Right atrium auricular region (tissue), 2 donors: ENCODE measurements at regions not wholly inside any gene's neighbourhood (a gene's known extent, or its start where the extent isn't known, plus 50 kb on each side); places are given as distances from the start of the nearest gene placed in this dataset.
"Not testable (repeated sequence)": the region's sequence is repeated elsewhere in the genome, so short reads cannot be mapped to it uniquely, and the experiment has no call there.

Experiments used
- DNase-seq: peaks from one replicate; pipeline ENCODE4 v3.0.0-alpha.2; 2019; ENCODE audit warnings: low spot score
- H3K27ac ChIP-seq, 2 donors: fragments of 200-600 bp; sonication (generic); 1 replicate in 1 of 2; 2 replicates in 1 of 2; pipeline ENCODE4 v1.5.1; 2016 to 2019
- H3K27me3 ChIP-seq, 2 donors: fragments of 200-600 bp; sonication (generic); one replicate each; pipeline versions ENCODE4 v1.5.1 to v1.6.0; 2017 to 2019
- H3K36me3 ChIP-seq: fragments of 200-600 bp; sonication (generic); one replicate; pipeline ENCODE4 v1.5.1; 2016
- H3K4me1 ChIP-seq, 2 donors: fragments of 200-600 bp; sonication (generic); one replicate each; pipeline versions ENCODE4 v1.5.1 to v1.6.0; 2017 to 2019
- H3K4me3 ChIP-seq, 2 donors: fragments of 200-600 bp; sonication (generic); 1 replicate in 1 of 2; 2 replicates in 1 of 2; pipeline ENCODE4 v1.5.1; 2017 to 2019; ENCODE audit warnings: mild to moderate bottlenecking in 1 of 2, moderate library complexity in 1 of 2
- H3K9me3 ChIP-seq, 2 donors: fragments of 200-600 bp; sonication (generic); one replicate each; pipeline ENCODE4 v1.5.1; 2019
- CTCF ChIP-seq, 2 donors: fragments of 200-600 bp; sonication (generic); IDR thresholded peaks; one replicate each; pipeline ENCODE4 v1.5.1; 2019; ENCODE audit warnings: antibody characterized with exemption in 2 of 2

- Histone ChIP-seq H3K27me3 (no peaks in the 10 kb centered on the region), H3K27ac (no peak overlapping the region), H3K36me3 (no peaks in the 10 kb centered on the region), H3K9me3 (no peaks in the 10 kb centered on the region), H3K4me1 (no peaks in the 10 kb centered on the region), H3K4me3 (no peak overlapping the region)
- DNase-seq, result no peak
- TF ChIP-seq CTCF (IDR thresholded peaks at IDR 0.05), result no peak
Observed at GRCh38 chr7:7018290-7018689, 164.1 kb upstream of the C1GALT1 start.

GRCh38 chr7:7032221-7032620, 150.1 kb upstream of the C1GALT1 start:
- H3K27me3 ChIP-seq, result no peaks in the 10 kb centered on the region
- H3K4me1 ChIP-seq, result no peaks in the 10 kb centered on the region
- no peaks in the 10 kb centered on the region for H3K9me3 ChIP-seq
- H3K4me3 ChIP-seq, result no peak overlapping the region
- H3K36me3 ChIP-seq, result no peaks in the 10 kb centered on the region
- no peak for TF ChIP-seq CTCF (IDR thresholded peaks at IDR 0.05)
- DNase-seq, result no peak
- H3K27ac ChIP-seq, result no peak overlapping the region

GRCh38 chr7:7035851-7036250, 146.5 kb upstream of the C1GALT1 start:
- H3K4me3 ChIP-seq, result no peak overlapping the region
- H3K27me3 ChIP-seq, result no peaks in the 10 kb centered on the region
- DNase-seq, result no peak
- TF ChIP-seq CTCF (IDR thresholded peaks at IDR 0.05), result no peak
- H3K4me1 ChIP-seq, result no peaks in the 10 kb centered on the region
- H3K9me3 ChIP-seq, result no peaks in the 10 kb centered on the region
- no peaks in the 10 kb centered on the region for H3K36me3 ChIP-seq
- no peak overlapping the region for H3K27ac ChIP-seq

- not testable (repeated sequence) for H3K36me3 ChIP-seq, H3K9me3 ChIP-seq, H3K4me1 ChIP-seq, H3K27me3 ChIP-seq, DNase-seq, H3K4me3 ChIP-seq, H3K27ac ChIP-seq
Observed at GRCh38 chr7:7042286-7042893, 140.0 kb upstream of the C1GALT1 start.

GRCh38 chr7:7044806-7045205, 137.5 kb upstream of the C1GALT1 start:
- Histone ChIP-seq H3K4me1 (no peaks in the 10 kb centered on the region), H3K27me3 (no peaks in the 10 kb centered on the region), H3K4me3 (no peak overlapping the region), H3K9me3 (no peaks in the 10 kb centered on the region), H3K27ac (no peak overlapping the region), H3K36me3 (no peaks in the 10 kb centered on the region)
- no peak for TF ChIP-seq CTCF (IDR thresholded peaks at IDR 0.05)
- DNase-seq, result no peak

- Histone ChIP-seq H3K4me1 (no peaks in the 10 kb centered on the region), H3K9me3 (no peaks in the 10 kb centered on the region), H3K27me3 (no peaks in the 10 kb centered on the region), H3K27ac (no peak overlapping the region), H3K36me3 (no peaks in the 10 kb centered on the region), H3K4me3 (no peak overlapping the region)
- TF ChIP-seq CTCF (IDR thresholded peaks at IDR 0.05), result no peak
- DNase-seq, result no peak
Observed at GRCh38 chr7:7048213-7048612, 134.1 kb upstream of the C1GALT1 start.
